ENCODE measurements at regions not wholly inside any gene's neighbourhood (a gene's known extent, or its start where the extent isn't known, plus 50 kb on each side); places are given as distances from the start of the nearest gene placed in this dataset.

DNA sequence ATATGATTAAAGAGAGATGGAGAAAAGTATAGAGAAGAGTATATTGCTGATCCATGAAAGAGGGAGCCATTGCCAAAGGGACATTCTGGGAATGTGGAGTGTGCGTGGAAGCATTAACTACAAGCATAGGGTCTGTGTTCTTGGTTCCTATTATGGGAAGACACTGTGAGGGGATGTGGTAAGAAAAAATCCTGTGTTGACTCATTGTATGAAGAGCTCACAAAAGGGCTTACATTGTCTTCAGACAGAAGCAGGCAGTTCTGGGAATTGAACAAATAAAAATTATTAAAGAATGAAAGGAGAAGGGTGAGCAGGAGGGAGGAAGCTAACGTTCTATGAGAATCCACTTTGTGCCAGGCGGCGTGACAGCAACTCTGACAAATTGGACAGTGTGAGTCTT, 250.4 kb upstream of the CHD1 start:
- TF ChIP-seq FOXJ3 (CRISPR knock-in tag; IDR thresholded peaks at IDR 0.05; ENCODE audit: borderline replicate concordance): no peak
- TF ChIP-seq GTF2I (CRISPR knock-in tag; conservative IDR thresholded peaks at IDR 0.05): no peak
- H3K4me3 Mint-ChIP-seq: no peak overlapping the region
- H3K9me3 Mint-ChIP-seq: peaks cover 3% of the 10 kb centered on the region; the same call in 1 of the 2 replicates
- H3K36me3 Mint-ChIP-seq: no peaks in the 10 kb centered on the region
- DNase-seq (ENCODE audit: low spot score) (no peak), ATAC-seq (no peak)
- ChIA-PET CTCF (no interaction called here), POLR2A (no interaction called here)
- no peak overlapping the region for H3K27ac Mint-ChIP-seq
- no peaks in the 10 kb centered on the region for H3K4me1 Mint-ChIP-seq
- H3K27me3 Mint-ChIP-seq (ENCODE audit: low read depth): no peaks in the 10 kb centered on the region; the same call in 1 of the 2 replicates

DNA sequence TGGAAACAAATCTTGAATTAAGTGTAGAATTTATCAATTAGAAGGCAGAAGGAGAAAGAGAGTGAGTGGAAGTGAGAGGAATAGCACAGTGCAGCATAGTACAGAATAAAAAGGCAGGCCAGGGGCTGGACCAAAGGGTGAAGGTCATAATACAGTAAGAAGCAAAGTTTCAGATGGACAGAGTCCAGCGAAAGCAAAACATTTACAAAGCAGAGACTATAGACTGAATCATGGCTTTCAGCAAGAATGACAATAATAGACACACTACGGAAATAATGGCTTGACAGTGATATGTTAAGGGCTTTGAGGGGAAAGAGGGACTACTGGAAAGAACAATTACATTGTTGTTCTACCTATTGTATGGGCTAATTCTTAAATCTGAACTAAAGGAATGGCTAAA, 249.0 kb upstream of the CHD1 start:
- no peak overlapping the region for H3K27ac Mint-ChIP-seq
- H3K36me3 Mint-ChIP-seq: no peaks in the 10 kb centered on the region
- TF ChIP-seq GRHL2 (CRISPR knock-in tag; IDR thresholded peaks at IDR 0.05; ENCODE audit: insufficient replicate concordance, severe bottlenecking) (no peak), SMAD3 (CRISPR knock-in tag; IDR thresholded peaks at IDR 0.05; ENCODE audit: borderline replicate concordance) (no peak), TEAD4 (CRISPR knock-in tag; IDR thresholded peaks at IDR 0.05) (no peak), ZNF138 (CRISPR knock-in tag; conservative IDR thresholded peaks at IDR 0.05) (no peak), JAZF1 (CRISPR knock-in tag; IDR thresholded peaks at IDR 0.05) (no peak), NR1H2 (CRISPR knock-in tag; IDR thresholded peaks at IDR 0.05) (no peak), GTF2I (CRISPR knock-in tag; conservative IDR thresholded peaks at IDR 0.05) (no peak), NFE2L1 (CRISPR knock-in tag; IDR thresholded peaks at IDR 0.05) (no peak), CREB1 (CRISPR knock-in tag; IDR thresholded peaks at IDR 0.05) (no peak), KAT7 (CRISPR knock-in tag; IDR thresholded peaks at IDR 0.05; ENCODE audit: borderline replicate concordance) (no peak), SMAD4 (CRISPR knock-in tag; IDR thresholded peaks at IDR 0.05) (no peak), SOX15 (CRISPR knock-in tag; IDR thresholded peaks at IDR 0.05) (no peak), ZNF423 (CRISPR knock-in tag; IDR thresholded peaks at IDR 0.05) (no peak), FOXJ3 (CRISPR knock-in tag; IDR thresholded peaks at IDR 0.05; ENCODE audit: borderline replicate concordance) (no peak)
- TF ChIP-seq, protein P1, sequence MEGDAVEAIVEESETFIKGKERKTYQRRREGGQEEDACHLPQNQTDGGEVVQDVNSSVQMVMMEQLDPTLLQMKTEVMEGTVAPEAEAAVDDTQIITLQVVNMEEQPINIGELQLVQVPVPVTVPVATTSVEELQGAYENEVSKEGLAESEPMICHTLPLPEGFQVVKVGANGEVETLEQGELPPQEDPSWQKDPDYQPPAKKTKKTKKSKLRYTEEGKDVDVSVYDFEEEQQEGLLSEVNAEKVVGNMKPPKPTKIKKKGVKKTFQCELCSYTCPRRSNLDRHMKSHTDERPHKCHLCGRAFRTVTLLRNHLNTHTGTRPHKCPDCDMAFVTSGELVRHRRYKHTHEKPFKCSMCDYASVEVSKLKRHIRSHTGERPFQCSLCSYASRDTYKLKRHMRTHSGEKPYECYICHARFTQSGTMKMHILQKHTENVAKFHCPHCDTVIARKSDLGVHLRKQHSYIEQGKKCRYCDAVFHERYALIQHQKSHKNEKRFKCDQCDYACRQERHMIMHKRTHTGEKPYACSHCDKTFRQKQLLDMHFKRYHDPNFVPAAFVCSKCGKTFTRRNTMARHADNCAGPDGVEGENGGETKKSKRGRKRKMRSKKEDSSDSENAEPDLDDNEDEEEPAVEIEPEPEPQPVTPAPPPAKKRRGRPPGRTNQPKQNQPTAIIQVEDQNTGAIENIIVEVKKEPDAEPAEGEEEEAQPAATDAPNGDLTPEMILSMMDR (IDR thresholded peaks at IDR 0.05): no peak
- TF ChIP-seq, protein P2, sequence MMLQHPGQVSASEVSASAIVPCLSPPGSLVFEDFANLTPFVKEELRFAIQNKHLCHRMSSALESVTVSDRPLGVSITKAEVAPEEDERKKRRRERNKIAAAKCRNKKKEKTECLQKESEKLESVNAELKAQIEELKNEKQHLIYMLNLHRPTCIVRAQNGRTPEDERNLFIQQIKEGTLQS (CRISPR knock-in tag; conservative IDR thresholded peaks at IDR 0.05): no peak
- TF ChIP-seq, protein P3, sequence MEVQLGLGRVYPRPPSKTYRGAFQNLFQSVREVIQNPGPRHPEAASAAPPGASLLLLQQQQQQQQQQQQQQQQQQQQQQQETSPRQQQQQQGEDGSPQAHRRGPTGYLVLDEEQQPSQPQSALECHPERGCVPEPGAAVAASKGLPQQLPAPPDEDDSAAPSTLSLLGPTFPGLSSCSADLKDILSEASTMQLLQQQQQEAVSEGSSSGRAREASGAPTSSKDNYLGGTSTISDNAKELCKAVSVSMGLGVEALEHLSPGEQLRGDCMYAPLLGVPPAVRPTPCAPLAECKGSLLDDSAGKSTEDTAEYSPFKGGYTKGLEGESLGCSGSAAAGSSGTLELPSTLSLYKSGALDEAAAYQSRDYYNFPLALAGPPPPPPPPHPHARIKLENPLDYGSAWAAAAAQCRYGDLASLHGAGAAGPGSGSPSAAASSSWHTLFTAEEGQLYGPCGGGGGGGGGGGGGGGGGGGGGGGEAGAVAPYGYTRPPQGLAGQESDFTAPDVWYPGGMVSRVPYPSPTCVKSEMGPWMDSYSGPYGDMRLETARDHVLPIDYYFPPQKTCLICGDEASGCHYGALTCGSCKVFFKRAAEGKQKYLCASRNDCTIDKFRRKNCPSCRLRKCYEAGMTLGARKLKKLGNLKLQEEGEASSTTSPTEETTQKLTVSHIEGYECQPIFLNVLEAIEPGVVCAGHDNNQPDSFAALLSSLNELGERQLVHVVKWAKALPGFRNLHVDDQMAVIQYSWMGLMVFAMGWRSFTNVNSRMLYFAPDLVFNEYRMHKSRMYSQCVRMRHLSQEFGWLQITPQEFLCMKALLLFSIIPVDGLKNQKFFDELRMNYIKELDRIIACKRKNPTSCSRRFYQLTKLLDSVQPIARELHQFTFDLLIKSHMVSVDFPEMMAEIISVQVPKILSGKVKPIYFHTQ (CRISPR knock-in tag; IDR thresholded peaks at IDR 0.05): no peak
- TF ChIP-seq, protein P4, sequence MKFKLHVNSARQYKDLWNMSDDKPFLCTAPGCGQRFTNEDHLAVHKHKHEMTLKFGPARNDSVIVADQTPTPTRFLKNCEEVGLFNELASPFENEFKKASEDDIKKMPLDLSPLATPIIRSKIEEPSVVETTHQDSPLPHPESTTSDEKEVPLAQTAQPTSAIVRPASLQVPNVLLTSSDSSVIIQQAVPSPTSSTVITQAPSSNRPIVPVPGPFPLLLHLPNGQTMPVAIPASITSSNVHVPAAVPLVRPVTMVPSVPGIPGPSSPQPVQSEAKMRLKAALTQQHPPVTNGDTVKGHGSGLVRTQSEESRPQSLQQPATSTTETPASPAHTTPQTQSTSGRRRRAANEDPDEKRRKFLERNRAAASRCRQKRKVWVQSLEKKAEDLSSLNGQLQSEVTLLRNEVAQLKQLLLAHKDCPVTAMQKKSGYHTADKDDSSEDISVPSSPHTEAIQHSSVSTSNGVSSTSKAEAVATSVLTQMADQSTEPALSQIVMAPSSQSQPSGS (CRISPR knock-in tag; IDR thresholded peaks at IDR 0.05; ENCODE audit: borderline replicate concordance, low read depth): no peak
- TF ChIP-seq, protein P5, sequence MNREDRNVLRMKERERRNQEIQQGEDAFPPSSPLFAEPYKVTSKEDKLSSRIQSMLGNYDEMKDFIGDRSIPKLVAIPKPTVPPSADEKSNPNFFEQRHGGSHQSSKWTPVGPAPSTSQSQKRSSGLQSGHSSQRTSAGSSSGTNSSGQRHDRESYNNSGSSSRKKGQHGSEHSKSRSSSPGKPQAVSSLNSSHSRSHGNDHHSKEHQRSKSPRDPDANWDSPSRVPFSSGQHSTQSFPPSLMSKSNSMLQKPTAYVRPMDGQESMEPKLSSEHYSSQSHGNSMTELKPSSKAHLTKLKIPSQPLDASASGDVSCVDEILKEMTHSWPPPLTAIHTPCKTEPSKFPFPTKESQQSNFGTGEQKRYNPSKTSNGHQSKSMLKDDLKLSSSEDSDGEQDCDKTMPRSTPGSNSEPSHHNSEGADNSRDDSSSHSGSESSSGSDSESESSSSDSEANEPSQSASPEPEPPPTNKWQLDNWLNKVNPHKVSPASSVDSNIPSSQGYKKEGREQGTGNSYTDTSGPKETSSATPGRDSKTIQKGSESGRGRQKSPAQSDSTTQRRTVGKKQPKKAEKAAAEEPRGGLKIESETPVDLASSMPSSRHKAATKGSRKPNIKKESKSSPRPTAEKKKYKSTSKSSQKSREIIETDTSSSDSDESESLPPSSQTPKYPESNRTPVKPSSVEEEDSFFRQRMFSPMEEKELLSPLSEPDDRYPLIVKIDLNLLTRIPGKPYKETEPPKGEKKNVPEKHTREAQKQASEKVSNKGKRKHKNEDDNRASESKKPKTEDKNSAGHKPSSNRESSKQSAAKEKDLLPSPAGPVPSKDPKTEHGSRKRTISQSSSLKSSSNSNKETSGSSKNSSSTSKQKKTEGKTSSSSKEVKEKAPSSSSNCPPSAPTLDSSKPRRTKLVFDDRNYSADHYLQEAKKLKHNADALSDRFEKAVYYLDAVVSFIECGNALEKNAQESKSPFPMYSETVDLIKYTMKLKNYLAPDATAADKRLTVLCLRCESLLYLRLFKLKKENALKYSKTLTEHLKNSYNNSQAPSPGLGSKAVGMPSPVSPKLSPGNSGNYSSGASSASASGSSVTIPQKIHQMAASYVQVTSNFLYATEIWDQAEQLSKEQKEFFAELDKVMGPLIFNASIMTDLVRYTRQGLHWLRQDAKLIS (CRISPR knock-in tag; IDR thresholded peaks at IDR 0.05; ENCODE audit: borderline replicate concordance): no peak
- H3K9me3 Mint-ChIP-seq: peaks cover 3% of the 10 kb centered on the region; the same call in 1 of the 2 replicates
- ChIA-PET CTCF (no interaction called here), POLR2A (no interaction called here)
- H3K4me3 Mint-ChIP-seq: no peak overlapping the region
- H3K27me3 Mint-ChIP-seq (ENCODE audit: low read depth): no peaks in the 10 kb centered on the region; the same call in 1 of the 2 replicates
- no peak for DNase-seq (ENCODE audit: low spot score)
- ATAC-seq: no peak
- H3K4me1 Mint-ChIP-seq: no peaks in the 10 kb centered on the region

Data from WTC11 (cell line).